BLaER1 treated with 17β-estradiol and CSF1 and Interleukin-3, amounts not matched to agents 10 nM and 100 nM (cell line): ENCODE measurements at regions not wholly inside any gene's neighbourhood (a gene's known extent, or its start where the extent isn't known, plus 50 kb on each side); places are given as distances from the start of the nearest gene placed in this dataset.

Experiments
- H3K27ac ChIP-seq, 11 experiments: shearing (Covaris generic); formaldehyde crosslinking; 2 replicates each; pipeline ENCODE4 v1.8.1; 2022
- H3K27me3 ChIP-seq, 11 experiments: shearing (Covaris generic); formaldehyde crosslinking; 2 replicates each; pipeline ENCODE4 v1.8.1; 2022
- H3K36me3 ChIP-seq, 11 experiments: shearing (Covaris generic); formaldehyde crosslinking; 2 replicates each; pipeline ENCODE4 v1.8.1; 2022
- H3K4me1 ChIP-seq, 10 experiments: shearing (Covaris generic); formaldehyde crosslinking; 2 replicates each; pipeline ENCODE4 v1.8.1; 2022
- H3K4me2 ChIP-seq, 11 experiments: shearing (Covaris generic); formaldehyde crosslinking; 2 replicates each; pipeline ENCODE4 v1.8.1; 2022
- H3K4me3 ChIP-seq, 10 experiments: shearing (Covaris generic); formaldehyde crosslinking; 2 replicates each; pipeline ENCODE4 v1.8.1; 2022
- H3K9ac ChIP-seq, 11 experiments: shearing (Covaris generic); formaldehyde crosslinking; 2 replicates each; pipeline ENCODE4 v1.8.1; 2022
- H3K9me3 ChIP-seq, 11 experiments: shearing (Covaris generic); formaldehyde crosslinking; replicated peaks in 1 of 11; 2 replicates each; pipeline ENCODE4 v1.8.1; 2022
- H4K20me1 ChIP-seq, 11 experiments: shearing (Covaris generic); formaldehyde crosslinking; 2 replicates each; pipeline ENCODE4 v1.8.1; 2022
- Cebpa-rat ChIP-seq, 11 experiments: shearing (Covaris generic); IDR thresholded peaks; 2 replicates each; pipeline ENCODE4 v1.8.1; 2022

- H4K20me1 ChIP-seq = no peaks in the 10 kb centered on the region
These were observed 409.8 kb upstream of the SMIM21 start for GRCh38 chr18:75837316-75837715.

GRCh38 chr18:75836516-75836915 lies 409.0 kb upstream of the SMIM21 start:
- peak overlapping the region in 2 of 11 experiments; percentile 1 to 4; a peak in 1 of 22 replicates for H3K4me2 ChIP-seq
- H3K27me3 ChIP-seq = no peaks in the 10 kb centered on the region

More at GRCh38 chr18:75837316-75837715, 409.8 kb upstream of the SMIM21 start:
- TF ChIP-seq Cebpa-rat (IDR thresholded peaks at IDR 0.05) = no peak
- Histone ChIP-seq H3K27me3 (no peaks in the 10 kb centered on the region), H3K27ac (no peak overlapping the region), H3K4me1 (peaks cover 13 to 20% (median 18%) of the 10 kb centered on the region in 10 experiments), H3K36me3 (no peaks in the 10 kb centered on the region), H3K4me3 (no peak overlapping the region), H3K4me2 (no peak overlapping the region), H3K9ac (no peak overlapping the region), H3K9me3 (peaks cover 0 to 11% (median 10%) of the 10 kb centered on the region in 11 experiments; a peak in 17 of 22 replicates)

GRCh38 chr18:75831960-75832359 lies 404.5 kb upstream of the SMIM21 start:
- no peaks in the 10 kb centered on the region for H3K27me3 ChIP-seq
- H3K27ac ChIP-seq = no peak overlapping the region
- no peaks in the 10 kb centered on the region for H4K20me1 ChIP-seq
- H3K4me2 ChIP-seq = 0 out of 22 replicates have a peak overlapping the region, but pooled peaks of 1 of the 11 experiments have one; percentile 3
- no peak overlapping the region for H3K9ac ChIP-seq
- TF ChIP-seq Cebpa-rat (IDR thresholded peaks at IDR 0.05) = no peak
- peaks cover 11 to 28% (median 19%) of the 10 kb centered on the region in 10 experiments for H3K4me1 ChIP-seq
- H3K4me3 ChIP-seq = no peak overlapping the region
- peaks cover 0 to 18% (median 14%) of the 10 kb centered on the region in 11 experiments; a peak in 19 of 22 replicates for H3K9me3 ChIP-seq
- no peaks in the 10 kb centered on the region for H3K36me3 ChIP-seq

More at GRCh38 chr18:75836516-75836915, 409.0 kb upstream of the SMIM21 start:
- no peak overlapping the region for H3K27ac ChIP-seq
- no peaks in the 10 kb centered on the region for H3K36me3 ChIP-seq
- H3K9me3 ChIP-seq = peaks cover 0 to 18% (median 14%) of the 10 kb centered on the region in 11 experiments; a peak in 19 of 22 replicates
- no peaks in the 10 kb centered on the region for H4K20me1 ChIP-seq
- TF ChIP-seq Cebpa-rat (IDR thresholded peaks at IDR 0.05) = no peak
- H3K9ac ChIP-seq = no peak overlapping the region
- H3K4me3 ChIP-seq = no peak overlapping the region
- peaks cover 13 to 21% (median 18%) of the 10 kb centered on the region in 10 experiments for H3K4me1 ChIP-seq

- no peak overlapping the region for H3K9ac ChIP-seq
- H3K4me1 ChIP-seq = peaks cover 11 to 25% (median 19%) of the 10 kb centered on the region in 10 experiments
- H4K20me1 ChIP-seq = no peaks in the 10 kb centered on the region
- no peaks in the 10 kb centered on the region for H3K36me3 ChIP-seq
- no peak for TF ChIP-seq Cebpa-rat (IDR thresholded peaks at IDR 0.05)
- no peak overlapping the region; a peak in 1 of 22 replicates for H3K4me2 ChIP-seq
- peaks cover 0 to 18% (median 14%) of the 10 kb centered on the region in 11 experiments; a peak in 19 of 22 replicates for H3K9me3 ChIP-seq
- no peak overlapping the region for H3K4me3 ChIP-seq
- no peak overlapping the region for H3K27ac ChIP-seq
- no peaks in the 10 kb centered on the region for H3K27me3 ChIP-seq
These were observed 403.3 kb upstream of the SMIM21 start for GRCh38 chr18:75830828-75831227.

- peaks cover 11 to 24% (median 17%) of the 10 kb centered on the region in 10 experiments for H3K4me1 ChIP-seq
- H3K4me2 ChIP-seq = no peak overlapping the region
- H3K36me3 ChIP-seq = no peaks in the 10 kb centered on the region
- H4K20me1 ChIP-seq = no peaks in the 10 kb centered on the region
- H3K9me3 ChIP-seq = peaks cover 0 to 18% (median 14%) of the 10 kb centered on the region in 11 experiments; a peak in 19 of 22 replicates
- H3K27me3 ChIP-seq = no peaks in the 10 kb centered on the region
- no peak overlapping the region for H3K9ac ChIP-seq
- no peak overlapping the region for H3K27ac ChIP-seq
- no peak overlapping the region for H3K4me3 ChIP-seq
- no peak for TF ChIP-seq Cebpa-rat (IDR thresholded peaks at IDR 0.05)
These were observed 401.6 kb upstream of the SMIM21 start for GRCh38 chr18:75829091-75829490.

GRCh38 chr18:75828379-75828778 lies 400.9 kb upstream of the SMIM21 start:
- H3K4me2 ChIP-seq = no peak overlapping the region
- H3K4me1 ChIP-seq = peaks cover 5 to 17% (median 10%) of the 10 kb centered on the region in 10 experiments
- H3K4me3 ChIP-seq = no peak overlapping the region
- H3K9ac ChIP-seq = no peak overlapping the region
- H4K20me1 ChIP-seq = no peaks in the 10 kb centered on the region
- H3K27ac ChIP-seq = no peak overlapping the region
- no peaks in the 10 kb centered on the region for H3K27me3 ChIP-seq
- no peaks in the 10 kb centered on the region for H3K36me3 ChIP-seq
- no peak for TF ChIP-seq Cebpa-rat (IDR thresholded peaks at IDR 0.05)
- H3K9me3 ChIP-seq = peaks cover 0 to 18% (median 14%) of the 10 kb centered on the region in 11 experiments; a peak in 19 of 22 replicates

- Histone ChIP-seq H3K4me2 (peak overlapping the region in 2 of 11 experiments; percentile 23 to 27; a peak in 3 of 22 replicates), H3K4me3 (no peak overlapping the region), H3K27ac (no peak overlapping the region), H3K9me3 (peaks cover 0 to 12% (median 10%) of the 10 kb centered on the region in 11 experiments; a peak in 19 of 22 replicates), H3K4me1 (peaks cover 0 to 13% (median 4%) of the 10 kb centered on the region in 10 experiments; a peak in 11 of 20 replicates), H3K9ac (no peak overlapping the region), H4K20me1 (no peaks in the 10 kb centered on the region), H3K36me3 (no peaks in the 10 kb centered on the region), H3K27me3 (no peaks in the 10 kb centered on the region)
- no peak for TF ChIP-seq Cebpa-rat (IDR thresholded peaks at IDR 0.05)
These were observed 400.3 kb upstream of the SMIM21 start for GRCh38 chr18:75827751-75828287.

GRCh38 chr18:75824661-75825060 lies 397.2 kb upstream of the SMIM21 start:
- Histone ChIP-seq H3K4me2 (no peak overlapping the region), H3K9me3 (no peaks in the 10 kb centered on the region), H3K27me3 (no peaks in the 10 kb centered on the region), H4K20me1 (no peaks in the 10 kb centered on the region), H3K9ac (no peak overlapping the region), H3K4me1 (peaks cover 0 to 13% (median 0%) of the 10 kb centered on the region in 10 experiments; a peak in 2 of 20 replicates), H3K36me3 (no peaks in the 10 kb centered on the region), H3K27ac (no peak overlapping the region), H3K4me3 (no peak overlapping the region)
- no peak for TF ChIP-seq Cebpa-rat (IDR thresholded peaks at IDR 0.05)

GRCh38 chr18:75823471-75823870 lies 396.0 kb upstream of the SMIM21 start:
- no peaks in the 10 kb centered on the region for H4K20me1 ChIP-seq
- H3K27ac ChIP-seq = no peak overlapping the region
- H3K4me1 ChIP-seq = peaks cover 0 to 12% (median 0%) of the 10 kb centered on the region in 10 experiments; a peak in 2 of 20 replicates
- H3K27me3 ChIP-seq = no peaks in the 10 kb centered on the region
- H3K9me3 ChIP-seq = no peaks in the 10 kb centered on the region
- no peak overlapping the region for H3K4me2 ChIP-seq
- no peak overlapping the region for H3K9ac ChIP-seq
- H3K36me3 ChIP-seq = no peaks in the 10 kb centered on the region
- no peak overlapping the region for H3K4me3 ChIP-seq
- TF ChIP-seq Cebpa-rat (IDR thresholded peaks at IDR 0.05) = no peak
